Bronchial epithelial cell (primary cell): ENCODE measurements at regions not wholly inside any gene's neighbourhood (a gene's known extent, or its start where the extent isn't known, plus 50 kb on each side); places are given as distances from the start of the nearest gene placed in this dataset.

Experiments
- DNase-seq: peaks from one replicate; pipeline ENCODE4 v3.0.0-alpha.2; 2010; ENCODE audit warnings: low read depth
- FAIRE-seq: peaks from 2 replicates; lab custom pipeline; 2011; peaks lifted over from hg19 to GRCh38; lab: Jason Lieb, UNC
- H3K27me3 ChIP-seq: 2 replicates; pipeline ENCODE4 v1.5.1; 2011; ENCODE audit warnings: low read length; ENCODE audit not compliant: control insufficient read depth, insufficient read depth
- H3K36me3 ChIP-seq: 2 replicates; pipeline ENCODE4 v1.5.1; 2011; ENCODE audit warnings: low read length; ENCODE audit not compliant: control insufficient read depth, insufficient read depth
- H3K4me3 ChIP-seq: 2 replicates; pipeline ENCODE4 v1.5.1; 2011; ENCODE audit warnings: mild to moderate bottlenecking, low read depth, low read length, control low read depth
- TF ChIP-seq, protein P1 (sequence below): IDR thresholded peaks from 2 replicates; pipeline ENCODE4 v1.5.1; 2011; ENCODE audit warnings: mild to moderate bottlenecking, moderate library complexity, low read length, control low read depth, inconsistent platforms; ENCODE audit not compliant: insufficient read depth, severe bottlenecking

GRCh38 chr5:96067251-96067650, 105.6 kb upstream of the ELL2 start:
- TF ChIP-seq, protein P1, sequence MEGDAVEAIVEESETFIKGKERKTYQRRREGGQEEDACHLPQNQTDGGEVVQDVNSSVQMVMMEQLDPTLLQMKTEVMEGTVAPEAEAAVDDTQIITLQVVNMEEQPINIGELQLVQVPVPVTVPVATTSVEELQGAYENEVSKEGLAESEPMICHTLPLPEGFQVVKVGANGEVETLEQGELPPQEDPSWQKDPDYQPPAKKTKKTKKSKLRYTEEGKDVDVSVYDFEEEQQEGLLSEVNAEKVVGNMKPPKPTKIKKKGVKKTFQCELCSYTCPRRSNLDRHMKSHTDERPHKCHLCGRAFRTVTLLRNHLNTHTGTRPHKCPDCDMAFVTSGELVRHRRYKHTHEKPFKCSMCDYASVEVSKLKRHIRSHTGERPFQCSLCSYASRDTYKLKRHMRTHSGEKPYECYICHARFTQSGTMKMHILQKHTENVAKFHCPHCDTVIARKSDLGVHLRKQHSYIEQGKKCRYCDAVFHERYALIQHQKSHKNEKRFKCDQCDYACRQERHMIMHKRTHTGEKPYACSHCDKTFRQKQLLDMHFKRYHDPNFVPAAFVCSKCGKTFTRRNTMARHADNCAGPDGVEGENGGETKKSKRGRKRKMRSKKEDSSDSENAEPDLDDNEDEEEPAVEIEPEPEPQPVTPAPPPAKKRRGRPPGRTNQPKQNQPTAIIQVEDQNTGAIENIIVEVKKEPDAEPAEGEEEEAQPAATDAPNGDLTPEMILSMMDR: no peak
- DNase-seq: peak; percentile 73

GRCh38 chr5:96066386-96066719, 104.7 kb upstream of the ELL2 start:
- no peaks in the 10 kb centered on the region for H3K27me3 ChIP-seq
- H3K4me3 ChIP-seq: no peak overlapping the region
- TF ChIP-seq, protein P1: no peak
- H3K36me3 ChIP-seq: no peaks in the 10 kb centered on the region
- peak; percentile 17 for DNase-seq
- no peak for FAIRE-seq

More at GRCh38 chr5:96067251-96067650, 105.6 kb upstream of the ELL2 start:
- Histone ChIP-seq H3K36me3 (no peaks in the 10 kb centered on the region), H3K27me3 (no peaks in the 10 kb centered on the region), H3K4me3 (no peak overlapping the region)
- FAIRE-seq: no peak

- no peaks in the 10 kb centered on the region for H3K36me3 ChIP-seq
- DNase-seq (peak; percentile 39), FAIRE-seq (no peak)
- no peak overlapping the region for H3K4me3 ChIP-seq
- no peaks in the 10 kb centered on the region for H3K27me3 ChIP-seq
- TF ChIP-seq, protein P1: no peak
Observed at GRCh38 chr5:96065685-96066385, 104.2 kb upstream of the ELL2 start.

DNA sequence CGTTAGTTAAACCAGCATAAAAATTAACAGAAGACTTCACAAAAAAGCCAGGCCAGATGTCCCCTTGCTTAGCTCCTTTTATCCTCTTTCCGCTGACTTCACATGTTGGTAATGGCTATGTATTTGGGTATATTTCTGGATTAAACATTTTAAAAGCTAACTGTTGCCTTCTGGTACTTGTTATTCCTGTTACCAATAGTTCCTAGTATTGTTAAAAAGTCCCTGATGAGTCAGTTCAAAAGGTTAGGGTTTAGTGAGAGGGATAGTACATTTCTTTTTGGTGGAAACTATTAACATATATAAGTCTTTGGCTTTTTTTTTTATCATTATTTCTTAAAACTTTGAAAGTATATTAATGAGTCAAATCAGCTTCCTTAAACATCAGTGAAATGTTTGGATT, 103.2 kb upstream of the ELL2 start:
- FAIRE-seq (no peak), DNase-seq (peak; percentile 53)
- H3K4me3 ChIP-seq: no peak overlapping the region
- no peaks in the 10 kb centered on the region for H3K36me3 ChIP-seq
- TF ChIP-seq, protein P1: no peak
- H3K27me3 ChIP-seq: no peaks in the 10 kb centered on the region

DNA sequence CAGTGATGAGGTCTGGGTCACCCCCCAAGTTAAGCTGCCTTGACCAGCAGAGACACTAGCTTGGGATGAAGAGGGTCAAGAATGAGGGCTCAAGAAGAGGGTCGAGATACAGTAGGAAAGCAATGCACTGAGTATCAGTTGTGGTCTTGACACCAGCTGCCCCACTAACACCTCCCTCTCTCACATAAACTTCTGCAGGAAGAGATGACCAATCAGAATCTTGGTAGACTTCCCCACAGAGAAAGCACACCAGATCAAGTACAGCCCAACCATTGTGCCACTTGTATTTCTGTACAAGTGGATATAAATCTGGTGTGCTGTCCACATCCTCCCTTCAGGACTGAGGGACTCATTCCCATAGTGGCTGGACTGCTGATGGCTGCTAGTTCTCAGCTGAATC, 101.2 kb upstream of the ELL2 start:
- FAIRE-seq (no peak), DNase-seq (no peak)
- H3K4me3 ChIP-seq: no peak overlapping the region
- H3K36me3 ChIP-seq: no peaks in the 10 kb centered on the region
- no peaks in the 10 kb centered on the region for H3K27me3 ChIP-seq
- TF ChIP-seq, protein P1: no peak

DNA sequence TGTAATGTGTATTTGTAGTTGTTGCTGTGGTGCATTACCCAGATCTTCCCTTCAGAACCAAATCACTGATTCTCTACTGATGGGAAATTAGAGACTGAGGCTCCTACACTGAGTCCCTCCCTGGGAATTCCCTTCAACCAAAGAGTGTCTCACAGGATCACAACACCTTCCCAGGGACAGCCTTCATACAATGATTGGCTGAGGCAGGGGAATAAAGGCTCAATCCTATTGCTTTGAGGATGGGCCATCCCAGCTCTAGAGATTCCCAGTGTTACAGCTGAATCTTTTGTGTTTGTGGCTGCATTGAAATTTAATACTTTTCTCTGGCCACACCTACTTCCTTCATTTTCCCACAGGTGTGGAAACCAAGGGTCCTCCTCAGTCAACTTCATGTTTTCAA, 96.4 kb upstream of the ELL2 start:
- FAIRE-seq (no peak), DNase-seq (no peak)
- Histone ChIP-seq H3K27me3 (no peaks in the 10 kb centered on the region), H3K4me3 (no peak overlapping the region), H3K36me3 (no peaks in the 10 kb centered on the region)
- TF ChIP-seq, protein P1: no peak
